ENCODE measurements at regions not wholly inside any gene's neighbourhood (a gene's known extent, or its start where the extent isn't known, plus 50 kb on each side); places are given as distances from the start of the nearest gene placed in this dataset.

- Histone ChIP-seq H2AFZ (ENCODE audit: low read depth, low read length) (no peak overlapping the region), H3K79me2 (ENCODE audit: control insufficient read depth, insufficient read depth, low read length) (no peaks in the 10 kb centered on the region), H3K9me3 (replicated peaks; ENCODE audit: control insufficient read depth, insufficient read depth, low read depth, low read length) (no peaks in the 10 kb centered on the region), H3K4me3 (no peak overlapping the region), H3K4me2 (ENCODE audit: insufficient read depth, low read length) (no peak overlapping the region), H3K36me3 (ENCODE audit: control insufficient read depth, insufficient read depth, low read length) (no peaks in the 10 kb centered on the region), H3K4me1 (replicated peaks in 1 of 2; ENCODE audit: control insufficient read depth in 2 of 2, insufficient read depth in 2 of 2, low read length in 2 of 2) (no peaks in the 10 kb centered on the region), H3K9me1 (ENCODE audit: control insufficient read depth, insufficient read depth, low read length) (no peaks in the 10 kb centered on the region), H4K20me1 (replicated peaks; ENCODE audit: control insufficient read depth, insufficient read depth, low read length) (no peaks in the 10 kb centered on the region), H3K27ac (ENCODE audit: extremely low read depth, low read depth, low read length) (no peak overlapping the region), H3K9ac (ENCODE audit: insufficient read depth in 1 of 2, low read depth in 2 of 2, low read length in 2 of 2) (no peak overlapping the region), H3K27me3 (ENCODE audit: control insufficient read depth in 2 of 2, insufficient read depth in 2 of 2, low read length in 2 of 2) (no peaks in the 10 kb centered on the region)
- CTCF ChIA-PET (ENCODE audit: low intra/inter-chr PET ratio), result no interaction called here
- no peak for DNase-seq (ENCODE audit: extremely low read depth in 1 of 4, low spot score in 3 of 4)
- FAIRE-seq, result no peak
- ATAC-seq, result no peak
- intact Hi-C loops (cut with micrococcal nuclease) (no loop called here), in situ Hi-C loops (cut with MboI) (no loop called here)
- POLR2A ChIA-PET, result no interaction called here
- WGBS (ENCODE audit: insufficient coverage, low coverage, missing lambda C conversion rate), result 1% methylated on average over 6 of the region's 6 CpGs
- no TSS peak for BruUV-seq (replicated peaks)
- TF ChIP-seq SAP30 (IDR thresholded peaks at IDR 0.05; ENCODE audit: borderline replicate concordance, insufficient read depth, low read depth, low read length, poor library complexity, severe bottlenecking) (no peak), ZKSCAN3 (CRISPR knock-in tag; IDR thresholded peaks at IDR 0.05) (no peak), HDAC1 (IDR thresholded peaks at IDR 0.05) (no peak), TCFL5 (CRISPR knock-in tag; conservative IDR thresholded peaks at IDR 0.05) (no peak), ETS1 (conservative IDR thresholded peaks at IDR 0.05; ENCODE audit: control insufficient read depth, low read depth, low read length) (no peak), ZNF740 (CRISPR knock-in tag; IDR thresholded peaks at IDR 0.05) (no peak), ZNF740 (tag; IDR thresholded peaks at IDR 0.05) (no peak), PTRF (tag; IDR thresholded peaks at IDR 0.05) (no peak), ZNF133 (CRISPR knock-in tag; IDR thresholded peaks at IDR 0.05) (no peak), FOSL1 (tag; conservative IDR thresholded peaks at IDR 0.05) (peak; percentile 76), NEUROD1 (IDR thresholded peaks at IDR 0.05; ENCODE audit: borderline replicate concordance, low read depth, low read length, partially characterized antibody) (no peak), FOXJ3 (CRISPR knock-in tag; IDR thresholded peaks at IDR 0.05) (no peak), CEBPG (CRISPR knock-in tag; IDR thresholded peaks at IDR 0.05) (no peak), CEBPG (tag; conservative IDR thresholded peaks at IDR 0.05 in 1 of 2, IDR thresholded peaks at IDR 0.05 in 1 of 2) (peak; percentile 73 to 84; a peak in 3 of 4 replicates), BACH1 (tag; IDR thresholded peaks at IDR 0.05) (no peak), GABPA (tag; conservative IDR thresholded peaks at IDR 0.05; ENCODE audit: low read depth) (peak; percentile 35; the same call in 1 of the 2 replicates), NR1H2 (CRISPR knock-in tag; IDR thresholded peaks at IDR 0.05) (no peak), STAT6 (CRISPR knock-in tag; IDR thresholded peaks at IDR 0.05) (no peak), BCOR (IDR thresholded peaks at IDR 0.05) (no peak)
These were observed 634.5 kb downstream of the QKI start for GRCh38 chr6:164048840-164049516.

All from K562 (cell line).